ENCODE measurements at regions not wholly inside any gene's neighbourhood (a gene's known extent, or its start where the extent isn't known, plus 50 kb on each side); places are given as distances from the start of the nearest gene placed in this dataset.

DNA sequence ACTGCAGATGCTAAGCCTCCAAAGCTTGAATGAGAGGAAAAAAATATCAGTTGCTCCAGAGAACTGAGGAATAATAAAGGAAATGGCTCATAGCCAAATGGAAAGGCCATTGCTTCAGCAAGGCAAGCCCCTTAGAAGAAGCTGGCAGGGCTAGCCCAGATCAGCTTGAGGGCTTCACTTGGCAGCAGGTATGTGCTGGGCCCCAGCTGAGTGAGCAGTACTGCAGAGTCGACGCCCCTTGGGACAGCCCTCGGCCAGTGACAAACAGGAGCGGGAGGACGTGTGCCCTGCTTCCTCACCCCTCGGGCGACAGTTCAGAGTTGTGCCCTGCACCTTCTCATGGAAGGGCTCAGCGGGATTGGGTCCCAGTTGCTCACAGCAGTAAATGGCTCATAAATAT lies 1031.2 kb upstream of the TMEM132C start:
- Mint-ChIP-seq H3K4me3 (no peak overlapping the region), H3K27ac (no peak overlapping the region), H3K36me3 (peaks cover 61% of the 10 kb centered on the region), H3K9me3 (peaks cover 72% of the 10 kb centered on the region), H3K4me1 (no peaks in the 10 kb centered on the region), H3K27me3 (ENCODE audit: low read depth) (no peaks in the 10 kb centered on the region)
- TF ChIP-seq NR1H2 (CRISPR knock-in tag; IDR thresholded peaks at IDR 0.05) (no peak), JAZF1 (CRISPR knock-in tag; IDR thresholded peaks at IDR 0.05) (no peak), NFE2L1 (CRISPR knock-in tag; IDR thresholded peaks at IDR 0.05) (no peak), ZNF317 (CRISPR knock-in tag; IDR thresholded peaks at IDR 0.05; ENCODE audit: borderline replicate concordance, low read depth) (no peak), RELA (CRISPR knock-in tag; IDR thresholded peaks at IDR 0.05; ENCODE audit: borderline replicate concordance) (no peak), RORB (CRISPR knock-in tag; IDR thresholded peaks at IDR 0.05) (no peak), ZNF219 (CRISPR knock-in tag; IDR thresholded peaks at IDR 0.05; ENCODE audit: borderline replicate concordance) (no peak), TEAD1 (CRISPR knock-in tag; IDR thresholded peaks at IDR 0.05) (no peak), ATF1 (CRISPR knock-in tag; IDR thresholded peaks at IDR 0.05) (no peak), ZNF121 (CRISPR knock-in tag; IDR thresholded peaks at IDR 0.05) (no peak)
- TF ChIP-seq, protein P1, sequence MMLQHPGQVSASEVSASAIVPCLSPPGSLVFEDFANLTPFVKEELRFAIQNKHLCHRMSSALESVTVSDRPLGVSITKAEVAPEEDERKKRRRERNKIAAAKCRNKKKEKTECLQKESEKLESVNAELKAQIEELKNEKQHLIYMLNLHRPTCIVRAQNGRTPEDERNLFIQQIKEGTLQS (CRISPR knock-in tag; conservative IDR thresholded peaks at IDR 0.05), result no peak
- TF ChIP-seq, protein P2, sequence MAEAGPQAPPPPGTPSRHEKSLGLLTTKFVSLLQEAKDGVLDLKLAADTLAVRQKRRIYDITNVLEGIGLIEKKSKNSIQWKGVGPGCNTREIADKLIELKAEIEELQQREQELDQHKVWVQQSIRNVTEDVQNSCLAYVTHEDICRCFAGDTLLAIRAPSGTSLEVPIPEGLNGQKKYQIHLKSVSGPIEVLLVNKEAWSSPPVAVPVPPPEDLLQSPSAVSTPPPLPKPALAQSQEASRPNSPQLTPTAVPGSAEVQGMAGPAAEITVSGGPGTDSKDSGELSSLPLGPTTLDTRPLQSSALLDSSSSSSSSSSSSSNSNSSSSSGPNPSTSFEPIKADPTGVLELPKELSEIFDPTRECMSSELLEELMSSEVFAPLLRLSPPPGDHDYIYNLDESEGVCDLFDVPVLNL (CRISPR knock-in tag; IDR thresholded peaks at IDR 0.05; ENCODE audit: borderline replicate concordance, low read depth), result no peak
- TF ChIP-seq, protein P3, sequence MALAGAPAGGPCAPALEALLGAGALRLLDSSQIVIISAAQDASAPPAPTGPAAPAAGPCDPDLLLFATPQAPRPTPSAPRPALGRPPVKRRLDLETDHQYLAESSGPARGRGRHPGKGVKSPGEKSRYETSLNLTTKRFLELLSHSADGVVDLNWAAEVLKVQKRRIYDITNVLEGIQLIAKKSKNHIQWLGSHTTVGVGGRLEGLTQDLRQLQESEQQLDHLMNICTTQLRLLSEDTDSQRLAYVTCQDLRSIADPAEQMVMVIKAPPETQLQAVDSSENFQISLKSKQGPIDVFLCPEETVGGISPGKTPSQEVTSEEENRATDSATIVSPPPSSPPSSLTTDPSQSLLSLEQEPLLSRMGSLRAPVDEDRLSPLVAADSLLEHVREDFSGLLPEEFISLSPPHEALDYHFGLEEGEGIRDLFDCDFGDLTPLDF (CRISPR knock-in tag; IDR thresholded peaks at IDR 0.05), result no peak
- TF ChIP-seq, protein P4, sequence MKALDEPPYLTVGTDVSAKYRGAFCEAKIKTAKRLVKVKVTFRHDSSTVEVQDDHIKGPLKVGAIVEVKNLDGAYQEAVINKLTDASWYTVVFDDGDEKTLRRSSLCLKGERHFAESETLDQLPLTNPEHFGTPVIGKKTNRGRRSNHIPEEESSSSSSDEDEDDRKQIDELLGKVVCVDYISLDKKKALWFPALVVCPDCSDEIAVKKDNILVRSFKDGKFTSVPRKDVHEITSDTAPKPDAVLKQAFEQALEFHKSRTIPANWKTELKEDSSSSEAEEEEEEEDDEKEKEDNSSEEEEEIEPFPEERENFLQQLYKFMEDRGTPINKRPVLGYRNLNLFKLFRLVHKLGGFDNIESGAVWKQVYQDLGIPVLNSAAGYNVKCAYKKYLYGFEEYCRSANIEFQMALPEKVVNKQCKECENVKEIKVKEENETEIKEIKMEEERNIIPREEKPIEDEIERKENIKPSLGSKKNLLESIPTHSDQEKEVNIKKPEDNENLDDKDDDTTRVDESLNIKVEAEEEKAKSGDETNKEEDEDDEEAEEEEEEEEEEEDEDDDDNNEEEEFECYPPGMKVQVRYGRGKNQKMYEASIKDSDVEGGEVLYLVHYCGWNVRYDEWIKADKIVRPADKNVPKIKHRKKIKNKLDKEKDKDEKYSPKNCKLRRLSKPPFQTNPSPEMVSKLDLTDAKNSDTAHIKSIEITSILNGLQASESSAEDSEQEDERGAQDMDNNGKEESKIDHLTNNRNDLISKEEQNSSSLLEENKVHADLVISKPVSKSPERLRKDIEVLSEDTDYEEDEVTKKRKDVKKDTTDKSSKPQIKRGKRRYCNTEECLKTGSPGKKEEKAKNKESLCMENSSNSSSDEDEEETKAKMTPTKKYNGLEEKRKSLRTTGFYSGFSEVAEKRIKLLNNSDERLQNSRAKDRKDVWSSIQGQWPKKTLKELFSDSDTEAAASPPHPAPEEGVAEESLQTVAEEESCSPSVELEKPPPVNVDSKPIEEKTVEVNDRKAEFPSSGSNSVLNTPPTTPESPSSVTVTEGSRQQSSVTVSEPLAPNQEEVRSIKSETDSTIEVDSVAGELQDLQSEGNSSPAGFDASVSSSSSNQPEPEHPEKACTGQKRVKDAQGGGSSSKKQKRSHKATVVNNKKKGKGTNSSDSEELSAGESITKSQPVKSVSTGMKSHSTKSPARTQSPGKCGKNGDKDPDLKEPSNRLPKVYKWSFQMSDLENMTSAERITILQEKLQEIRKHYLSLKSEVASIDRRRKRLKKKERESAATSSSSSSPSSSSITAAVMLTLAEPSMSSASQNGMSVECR (CRISPR knock-in tag; IDR thresholded peaks at IDR 0.05; ENCODE audit: borderline replicate concordance), result no peak
- TF ChIP-seq, protein P5, sequence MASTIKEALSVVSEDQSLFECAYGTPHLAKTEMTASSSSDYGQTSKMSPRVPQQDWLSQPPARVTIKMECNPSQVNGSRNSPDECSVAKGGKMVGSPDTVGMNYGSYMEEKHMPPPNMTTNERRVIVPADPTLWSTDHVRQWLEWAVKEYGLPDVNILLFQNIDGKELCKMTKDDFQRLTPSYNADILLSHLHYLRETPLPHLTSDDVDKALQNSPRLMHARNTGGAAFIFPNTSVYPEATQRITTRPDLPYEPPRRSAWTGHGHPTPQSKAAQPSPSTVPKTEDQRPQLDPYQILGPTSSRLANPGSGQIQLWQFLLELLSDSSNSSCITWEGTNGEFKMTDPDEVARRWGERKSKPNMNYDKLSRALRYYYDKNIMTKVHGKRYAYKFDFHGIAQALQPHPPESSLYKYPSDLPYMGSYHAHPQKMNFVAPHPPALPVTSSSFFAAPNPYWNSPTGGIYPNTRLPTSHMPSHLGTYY (CRISPR knock-in tag; IDR thresholded peaks at IDR 0.05), result no peak
- TF ChIP-seq, protein P6, sequence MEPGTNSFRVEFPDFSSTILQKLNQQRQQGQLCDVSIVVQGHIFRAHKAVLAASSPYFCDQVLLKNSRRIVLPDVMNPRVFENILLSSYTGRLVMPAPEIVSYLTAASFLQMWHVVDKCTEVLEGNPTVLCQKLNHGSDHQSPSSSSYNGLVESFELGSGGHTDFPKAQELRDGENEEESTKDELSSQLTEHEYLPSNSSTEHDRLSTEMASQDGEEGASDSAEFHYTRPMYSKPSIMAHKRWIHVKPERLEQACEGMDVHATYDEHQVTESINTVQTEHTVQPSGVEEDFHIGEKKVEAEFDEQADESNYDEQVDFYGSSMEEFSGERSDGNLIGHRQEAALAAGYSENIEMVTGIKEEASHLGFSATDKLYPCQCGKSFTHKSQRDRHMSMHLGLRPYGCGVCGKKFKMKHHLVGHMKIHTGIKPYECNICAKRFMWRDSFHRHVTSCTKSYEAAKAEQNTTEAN (CRISPR knock-in tag; IDR thresholded peaks at IDR 0.05), result no peak
- TF ChIP-seq, protein P7, sequence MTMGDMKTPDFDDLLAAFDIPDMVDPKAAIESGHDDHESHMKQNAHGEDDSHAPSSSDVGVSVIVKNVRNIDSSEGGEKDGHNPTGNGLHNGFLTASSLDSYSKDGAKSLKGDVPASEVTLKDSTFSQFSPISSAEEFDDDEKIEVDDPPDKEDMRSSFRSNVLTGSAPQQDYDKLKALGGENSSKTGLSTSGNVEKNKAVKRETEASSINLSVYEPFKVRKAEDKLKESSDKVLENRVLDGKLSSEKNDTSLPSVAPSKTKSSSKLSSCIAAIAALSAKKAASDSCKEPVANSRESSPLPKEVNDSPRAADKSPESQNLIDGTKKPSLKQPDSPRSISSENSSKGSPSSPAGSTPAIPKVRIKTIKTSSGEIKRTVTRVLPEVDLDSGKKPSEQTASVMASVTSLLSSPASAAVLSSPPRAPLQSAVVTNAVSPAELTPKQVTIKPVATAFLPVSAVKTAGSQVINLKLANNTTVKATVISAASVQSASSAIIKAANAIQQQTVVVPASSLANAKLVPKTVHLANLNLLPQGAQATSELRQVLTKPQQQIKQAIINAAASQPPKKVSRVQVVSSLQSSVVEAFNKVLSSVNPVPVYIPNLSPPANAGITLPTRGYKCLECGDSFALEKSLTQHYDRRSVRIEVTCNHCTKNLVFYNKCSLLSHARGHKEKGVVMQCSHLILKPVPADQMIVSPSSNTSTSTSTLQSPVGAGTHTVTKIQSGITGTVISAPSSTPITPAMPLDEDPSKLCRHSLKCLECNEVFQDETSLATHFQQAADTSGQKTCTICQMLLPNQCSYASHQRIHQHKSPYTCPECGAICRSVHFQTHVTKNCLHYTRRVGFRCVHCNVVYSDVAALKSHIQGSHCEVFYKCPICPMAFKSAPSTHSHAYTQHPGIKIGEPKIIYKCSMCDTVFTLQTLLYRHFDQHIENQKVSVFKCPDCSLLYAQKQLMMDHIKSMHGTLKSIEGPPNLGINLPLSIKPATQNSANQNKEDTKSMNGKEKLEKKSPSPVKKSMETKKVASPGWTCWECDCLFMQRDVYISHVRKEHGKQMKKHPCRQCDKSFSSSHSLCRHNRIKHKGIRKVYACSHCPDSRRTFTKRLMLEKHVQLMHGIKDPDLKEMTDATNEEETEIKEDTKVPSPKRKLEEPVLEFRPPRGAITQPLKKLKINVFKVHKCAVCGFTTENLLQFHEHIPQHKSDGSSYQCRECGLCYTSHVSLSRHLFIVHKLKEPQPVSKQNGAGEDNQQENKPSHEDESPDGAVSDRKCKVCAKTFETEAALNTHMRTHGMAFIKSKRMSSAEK (CRISPR knock-in tag; IDR thresholded peaks at IDR 0.05; ENCODE audit: borderline replicate concordance), result no peak
- TF ChIP-seq, protein P8, sequence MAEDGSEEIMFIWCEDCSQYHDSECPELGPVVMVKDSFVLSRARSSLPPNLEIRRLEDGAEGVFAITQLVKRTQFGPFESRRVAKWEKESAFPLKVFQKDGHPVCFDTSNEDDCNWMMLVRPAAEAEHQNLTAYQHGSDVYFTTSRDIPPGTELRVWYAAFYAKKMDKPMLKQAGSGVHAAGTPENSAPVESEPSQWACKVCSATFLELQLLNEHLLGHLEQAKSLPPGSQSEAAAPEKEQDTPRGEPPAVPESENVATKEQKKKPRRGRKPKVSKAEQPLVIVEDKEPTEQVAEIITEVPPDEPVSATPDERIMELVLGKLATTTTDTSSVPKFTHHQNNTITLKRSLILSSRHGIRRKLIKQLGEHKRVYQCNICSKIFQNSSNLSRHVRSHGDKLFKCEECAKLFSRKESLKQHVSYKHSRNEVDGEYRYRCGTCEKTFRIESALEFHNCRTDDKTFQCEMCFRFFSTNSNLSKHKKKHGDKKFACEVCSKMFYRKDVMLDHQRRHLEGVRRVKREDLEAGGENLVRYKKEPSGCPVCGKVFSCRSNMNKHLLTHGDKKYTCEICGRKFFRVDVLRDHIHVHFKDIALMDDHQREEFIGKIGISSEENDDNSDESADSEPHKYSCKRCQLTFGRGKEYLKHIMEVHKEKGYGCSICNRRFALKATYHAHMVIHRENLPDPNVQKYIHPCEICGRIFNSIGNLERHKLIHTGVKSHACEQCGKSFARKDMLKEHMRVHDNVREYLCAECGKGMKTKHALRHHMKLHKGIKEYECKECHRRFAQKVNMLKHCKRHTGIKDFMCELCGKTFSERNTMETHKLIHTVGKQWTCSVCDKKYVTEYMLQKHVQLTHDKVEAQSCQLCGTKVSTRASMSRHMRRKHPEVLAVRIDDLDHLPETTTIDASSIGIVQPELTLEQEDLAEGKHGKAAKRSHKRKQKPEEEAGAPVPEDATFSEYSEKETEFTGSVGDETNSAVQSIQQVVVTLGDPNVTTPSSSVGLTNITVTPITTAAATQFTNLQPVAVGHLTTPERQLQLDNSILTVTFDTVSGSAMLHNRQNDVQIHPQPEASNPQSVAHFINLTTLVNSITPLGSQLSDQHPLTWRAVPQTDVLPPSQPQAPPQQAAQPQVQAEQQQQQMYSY (CRISPR knock-in tag; IDR thresholded peaks at IDR 0.05), result no peak
- TF ChIP-seq, protein P9, sequence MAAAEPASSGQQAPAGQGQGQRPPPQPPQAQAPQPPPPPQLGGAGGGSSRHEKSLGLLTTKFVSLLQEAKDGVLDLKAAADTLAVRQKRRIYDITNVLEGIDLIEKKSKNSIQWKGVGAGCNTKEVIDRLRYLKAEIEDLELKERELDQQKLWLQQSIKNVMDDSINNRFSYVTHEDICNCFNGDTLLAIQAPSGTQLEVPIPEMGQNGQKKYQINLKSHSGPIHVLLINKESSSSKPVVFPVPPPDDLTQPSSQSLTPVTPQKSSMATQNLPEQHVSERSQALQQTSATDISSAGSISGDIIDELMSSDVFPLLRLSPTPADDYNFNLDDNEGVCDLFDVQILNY (CRISPR knock-in tag; IDR thresholded peaks at IDR 0.05), result no peak
- DNase-seq (ENCODE audit: low spot score), result no peak
- CTCF ChIA-PET, result no interaction called here
- ATAC-seq, result no peak
- POLR2A ChIA-PET, result no interaction called here
